Thyroid gland (tissue), 4 donors: ENCODE measurements at regions not wholly inside any gene's neighbourhood (a gene's known extent, or its start where the extent isn't known, plus 50 kb on each side); places are given as distances from the start of the nearest gene placed in this dataset.

Experiments
- DNase-seq, 2 donors: peaks; one replicate each; pipeline ENCODE4 v3.0.0-alpha.2; 2019
- H3K27ac ChIP-seq, 3 donors: fragments of 200-600 bp; sonication (generic); 1 replicate in 2 of 3; 2 replicates in 1 of 3; pipeline ENCODE4 v1.5.1; 2016 to 2019; ENCODE audit warnings: mild to moderate bottlenecking in 1 of 3, moderate library complexity in 1 of 3
- H3K27me3 ChIP-seq: fragments of 200-600 bp; sonication (generic); one replicate; pipeline ENCODE4 v1.5.1; 2019
- H3K36me3 ChIP-seq, 2 donors: fragments of 200-600 bp; sonication (generic); one replicate each; pipeline ENCODE4 v1.5.1; 2016 to 2019
- H3K4me1 ChIP-seq, 2 donors: fragments of 200-600 bp; sonication (generic); one replicate each; pipeline ENCODE4 v1.5.1; 2017 to 2019
- H3K4me3 ChIP-seq, 3 donors: fragments of 200-600 bp; sonication (generic); replicated peaks in 1 of 3; 1 replicate in 2 of 3; 2 replicates in 1 of 3; pipeline ENCODE4 v1.5.1; 2016; ENCODE audit warnings: mild to moderate bottlenecking in 1 of 3
- H3K9me3 ChIP-seq: fragments of 200-600 bp; sonication (generic); one replicate; pipeline ENCODE4 v1.5.1; 2017
- POLR2A ChIP-seq, 2 donors: fragments of 450-650 bp; IDR thresholded peaks; one replicate each; pipeline ENCODE4 v1.6.1; 2017; ENCODE audit warnings: antibody characterized with exemption in 2 of 2, mild to moderate bottlenecking in 2 of 2, moderate library complexity in 1 of 2
- WGBS, 2 donors: methylation state at CpG; one replicate each; pipeline ENCODE4 v1.1.5; 2017; 5-methylcytosine and 5-hydroxymethylcytosine counted together
- intact Hi-C: fragments of 100-400 bp; cut with DNase I; formaldehyde crosslinking; loops from one replicate; pipeline ENCODE4 v1.15.1; 2023
- TF ChIP-seq, protein P1 (sequence below), 6 experiments: fragments of 200-600 bp in 3 of 6; fragments of 450-650 bp in 3 of 6; sonication (generic) in 3 of 6; IDR thresholded peaks; one replicate each; pipeline ENCODE4 v1.5.1; 2016 to 2019; ENCODE audit warnings: antibody characterized with exemption in 6 of 6, mild to moderate bottlenecking in 2 of 6, inconsistent platforms in 1 of 6, moderate library complexity in 1 of 6

DNA sequence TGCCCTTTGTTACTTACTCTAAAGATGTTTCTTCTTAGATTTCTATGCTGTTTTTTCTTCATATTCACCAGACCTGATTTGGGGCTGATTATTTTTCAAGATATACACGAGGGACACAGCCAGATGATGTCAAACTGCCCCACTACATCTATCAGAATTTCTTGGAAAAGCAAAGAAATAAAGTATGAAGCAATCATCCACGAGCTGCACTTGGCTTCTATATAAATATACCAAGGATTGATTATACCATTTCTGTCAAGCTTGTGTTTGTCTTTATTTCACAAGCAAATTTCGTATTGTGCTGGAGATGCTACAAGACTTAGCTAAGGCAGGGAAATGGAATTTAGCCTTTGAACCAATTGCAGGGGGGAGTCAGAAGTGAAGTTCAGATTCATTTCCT, 715.1 kb upstream of the NR2F2 start:
- no peak for DNase-seq
- H3K4me1 ChIP-seq: no peaks in the 10 kb centered on the region
- H3K4me3 ChIP-seq: no peak overlapping the region
- H3K36me3 ChIP-seq: no peaks in the 10 kb centered on the region
- H3K27me3 ChIP-seq: no peaks in the 10 kb centered on the region
- intact Hi-C loops: no loop called here
- TF ChIP-seq, protein P1, sequence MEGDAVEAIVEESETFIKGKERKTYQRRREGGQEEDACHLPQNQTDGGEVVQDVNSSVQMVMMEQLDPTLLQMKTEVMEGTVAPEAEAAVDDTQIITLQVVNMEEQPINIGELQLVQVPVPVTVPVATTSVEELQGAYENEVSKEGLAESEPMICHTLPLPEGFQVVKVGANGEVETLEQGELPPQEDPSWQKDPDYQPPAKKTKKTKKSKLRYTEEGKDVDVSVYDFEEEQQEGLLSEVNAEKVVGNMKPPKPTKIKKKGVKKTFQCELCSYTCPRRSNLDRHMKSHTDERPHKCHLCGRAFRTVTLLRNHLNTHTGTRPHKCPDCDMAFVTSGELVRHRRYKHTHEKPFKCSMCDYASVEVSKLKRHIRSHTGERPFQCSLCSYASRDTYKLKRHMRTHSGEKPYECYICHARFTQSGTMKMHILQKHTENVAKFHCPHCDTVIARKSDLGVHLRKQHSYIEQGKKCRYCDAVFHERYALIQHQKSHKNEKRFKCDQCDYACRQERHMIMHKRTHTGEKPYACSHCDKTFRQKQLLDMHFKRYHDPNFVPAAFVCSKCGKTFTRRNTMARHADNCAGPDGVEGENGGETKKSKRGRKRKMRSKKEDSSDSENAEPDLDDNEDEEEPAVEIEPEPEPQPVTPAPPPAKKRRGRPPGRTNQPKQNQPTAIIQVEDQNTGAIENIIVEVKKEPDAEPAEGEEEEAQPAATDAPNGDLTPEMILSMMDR (IDR thresholded peaks at IDR 0.05): no peak
- no peak for TF ChIP-seq POLR2A (IDR thresholded peaks at IDR 0.05)
- no peaks in the 10 kb centered on the region for H3K9me3 ChIP-seq
- H3K27ac ChIP-seq: no peak overlapping the region
- 72% methylated on average over 3 of the region's 3 CpGs for WGBS, 2 donors

GRCh38 chr15:95616306-95616705, 714.2 kb upstream of the NR2F2 start:
- TF ChIP-seq, protein P1 (IDR thresholded peaks at IDR 0.05): no peak
- no peak for TF ChIP-seq POLR2A (IDR thresholded peaks at IDR 0.05)
- Histone ChIP-seq H3K36me3 (no peaks in the 10 kb centered on the region), H3K9me3 (no peaks in the 10 kb centered on the region), H3K4me1 (no peaks in the 10 kb centered on the region), H3K27ac (no peak overlapping the region), H3K4me3 (no peak overlapping the region), H3K27me3 (no peaks in the 10 kb centered on the region)
- intact Hi-C loops: no loop called here
- no peak for DNase-seq
- 92 to 95% methylated on average over 2 of the region's 2 CpGs for WGBS, 2 donors

DNA sequence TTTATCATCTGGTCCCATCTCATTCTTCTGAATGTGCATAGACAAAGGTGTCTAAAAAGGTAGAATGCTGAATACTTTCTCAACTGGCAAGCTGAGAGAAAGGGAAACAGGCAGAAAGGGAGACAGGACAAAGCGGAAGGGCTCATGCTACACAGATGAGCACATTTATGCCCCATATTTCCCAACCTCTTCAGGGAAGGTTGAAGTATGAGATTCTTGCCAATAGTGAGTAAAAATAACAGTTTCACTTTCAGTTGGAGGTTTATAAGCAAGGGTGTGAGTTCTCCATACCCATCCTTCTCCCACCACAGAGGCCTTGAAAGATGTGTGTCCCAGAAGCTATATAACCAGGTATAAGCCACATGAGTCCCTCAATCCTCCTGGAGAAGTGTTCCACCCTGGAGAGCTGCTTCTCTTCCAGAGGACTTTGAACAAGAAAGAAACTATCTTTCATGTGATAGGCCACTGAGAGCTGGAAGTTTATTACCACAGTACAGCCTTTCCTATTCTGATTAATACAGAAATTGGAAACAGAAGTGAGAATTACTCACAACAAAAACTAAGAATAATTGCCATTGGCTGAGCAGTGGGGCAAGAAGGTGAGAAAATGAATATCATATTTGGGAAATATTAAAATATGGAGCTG, 709.4 kb upstream of the NR2F2 start:
- intact Hi-C loops: no loop called here
- Histone ChIP-seq H3K27me3 (no peaks in the 10 kb centered on the region), H3K36me3 (no peaks in the 10 kb centered on the region), H3K4me3 (no peak overlapping the region), H3K9me3 (no peaks in the 10 kb centered on the region), H3K4me1 (no peaks in the 10 kb centered on the region), H3K27ac (peak overlapping the region in 1 of 3 donors; percentile 12)
- no peak for DNase-seq
- WGBS, 2 donors: 94 to 97% methylated on average over 1 of the region's 1 CpG
- TF ChIP-seq, protein P1 (IDR thresholded peaks at IDR 0.05): no peak
- TF ChIP-seq POLR2A (IDR thresholded peaks at IDR 0.05): no peak

DNA sequence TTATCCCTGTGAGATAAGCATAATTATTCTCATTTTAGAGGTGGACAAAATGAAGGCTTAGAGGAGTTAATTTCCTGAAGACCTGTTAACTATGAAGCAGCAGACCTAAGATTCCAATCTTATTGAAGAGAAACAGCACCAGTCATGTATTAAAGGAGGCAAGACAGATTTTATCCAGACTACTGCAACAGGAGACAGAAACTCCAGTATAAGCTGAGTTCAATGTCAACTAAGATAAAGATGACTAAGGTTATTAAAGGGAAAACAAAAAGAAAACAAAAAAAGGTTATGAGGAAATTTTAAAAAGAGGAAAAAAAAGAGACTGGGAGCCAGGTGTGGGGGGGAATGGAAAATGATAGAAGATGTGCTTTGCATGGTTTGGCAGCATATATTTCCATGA, 707.7 kb upstream of the NR2F2 start:
- no peak for DNase-seq
- H3K27me3 ChIP-seq: no peaks in the 10 kb centered on the region
- no peak for TF ChIP-seq POLR2A (IDR thresholded peaks at IDR 0.05)
- TF ChIP-seq, protein P1 (IDR thresholded peaks at IDR 0.05): no peak
- no peak overlapping the region for H3K4me3 ChIP-seq
- no peaks in the 10 kb centered on the region for H3K4me1 ChIP-seq
- H3K9me3 ChIP-seq: no peaks in the 10 kb centered on the region
- no peaks in the 10 kb centered on the region for H3K36me3 ChIP-seq
- intact Hi-C loops: no loop called here
- H3K27ac ChIP-seq: no peak overlapping the region

DNA sequence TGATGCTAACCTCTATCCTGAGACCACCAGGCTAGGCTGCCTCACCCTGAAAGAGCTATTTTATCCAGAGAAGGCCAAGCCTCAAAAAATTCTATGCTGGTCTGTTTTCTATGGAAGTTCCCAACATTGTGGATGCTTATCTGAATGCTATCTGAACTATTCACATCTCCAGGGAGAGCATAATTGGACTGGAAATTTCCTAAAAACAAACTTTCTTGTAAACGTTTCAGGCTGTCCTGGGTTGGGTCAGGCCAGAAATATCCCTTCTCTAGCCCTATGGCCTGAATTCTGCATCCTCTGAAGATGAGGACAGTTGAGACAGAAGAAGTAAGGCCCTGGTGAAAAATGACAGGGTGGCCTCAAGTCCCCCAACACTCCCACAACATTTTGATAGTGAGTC, 706.4 kb upstream of the NR2F2 start:
- no peaks in the 10 kb centered on the region for H3K4me1 ChIP-seq
- peak overlapping the region in 2 of 3 donors; percentile 0 for H3K27ac ChIP-seq
- H3K4me3 ChIP-seq: no peak overlapping the region
- TF ChIP-seq, protein P1 (IDR thresholded peaks at IDR 0.05): no peak
- TF ChIP-seq POLR2A (IDR thresholded peaks at IDR 0.05): no peak
- no peaks in the 10 kb centered on the region for H3K36me3 ChIP-seq
- WGBS, 2 donors: 64 to 65% methylated on average over 1 of the region's 1 CpG
- intact Hi-C loops: no loop called here
- DNase-seq: no peak
- no peaks in the 10 kb centered on the region for H3K9me3 ChIP-seq
- no peaks in the 10 kb centered on the region for H3K27me3 ChIP-seq
